ENCODE measurements at regions not wholly inside any gene's neighbourhood (a gene's known extent, or its start where the extent isn't known, plus 50 kb on each side); places are given as distances from the start of the nearest gene placed in this dataset.
"Not testable (repeated sequence)": the region's sequence is repeated elsewhere in the genome, so short reads cannot be mapped to it uniquely, and the experiment has no call there.

DNA sequence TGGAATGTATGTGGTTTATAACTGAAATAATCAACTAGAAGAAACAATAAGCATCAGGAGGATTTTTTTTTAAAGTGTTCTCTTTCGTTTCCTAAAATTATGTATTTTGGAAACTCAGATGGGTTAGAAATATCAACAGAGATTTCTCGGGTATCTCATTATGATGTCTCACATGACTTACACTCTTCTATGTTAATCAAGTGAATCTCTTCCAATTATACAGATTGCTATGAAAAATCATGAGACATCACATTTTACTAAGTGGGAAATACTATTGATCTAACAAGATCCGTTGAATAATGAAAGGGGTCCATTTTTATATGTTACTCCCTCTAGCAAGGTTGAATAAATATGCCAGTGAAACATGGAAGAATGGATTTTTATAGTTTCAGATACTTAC, 54.7 kb upstream of the NRIP1 start:
- no peak for DNase-seq

DNA sequence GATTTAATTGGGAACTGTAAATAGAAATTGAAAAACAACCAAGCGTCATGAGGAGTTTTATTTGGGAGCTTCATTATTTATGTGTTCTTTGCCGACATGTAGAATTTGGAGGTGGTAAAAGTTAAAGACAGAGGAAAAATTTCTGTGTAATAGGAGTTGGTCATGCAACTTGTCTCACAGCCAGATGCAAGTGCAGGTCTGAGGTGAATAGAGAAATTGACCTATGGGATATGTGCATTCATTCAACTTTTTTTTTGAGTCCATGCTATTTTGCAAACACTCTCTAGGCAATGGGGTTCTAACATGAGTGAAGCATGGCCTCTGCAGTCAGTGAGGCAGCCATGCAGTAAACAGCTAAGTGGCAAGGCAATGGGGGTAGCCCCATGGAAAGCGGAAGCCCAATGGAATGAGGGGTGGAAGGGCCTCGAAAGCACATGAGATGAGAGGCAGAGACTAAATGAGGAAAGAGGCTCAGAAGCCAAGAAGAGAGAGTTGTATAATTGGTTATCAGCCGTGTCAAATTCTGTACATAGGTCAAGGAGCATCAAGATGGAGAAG, 56.4 kb upstream of the NRIP1 start:
- DNase-seq = no peak

DNA sequence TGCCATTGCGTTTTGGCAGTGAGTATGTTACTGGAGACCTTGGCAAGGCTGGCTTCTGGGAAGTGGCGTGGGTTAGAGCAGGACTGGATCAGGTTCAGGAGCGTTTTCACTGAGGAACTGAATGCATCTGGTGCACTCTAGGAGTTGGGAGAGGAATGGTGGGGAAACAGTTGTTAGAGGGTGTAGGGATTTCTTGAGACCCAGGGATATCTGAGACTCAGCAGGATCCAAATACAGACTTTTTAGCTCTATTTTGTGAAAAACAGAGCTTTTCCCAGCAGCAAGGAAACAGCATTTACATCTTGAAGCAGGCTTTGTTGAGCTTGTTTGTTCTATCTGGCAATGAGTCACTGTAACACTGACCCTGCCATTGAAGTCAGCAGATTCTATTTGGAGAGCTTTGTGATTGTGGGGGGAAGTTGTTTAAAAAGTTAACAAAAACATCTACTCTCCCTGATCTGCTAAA, 56.9 kb upstream of the NRIP1 start:
- DNase-seq = peak in 5 of 14 donors; percentile 25 to 53 (median 30)

DNA sequence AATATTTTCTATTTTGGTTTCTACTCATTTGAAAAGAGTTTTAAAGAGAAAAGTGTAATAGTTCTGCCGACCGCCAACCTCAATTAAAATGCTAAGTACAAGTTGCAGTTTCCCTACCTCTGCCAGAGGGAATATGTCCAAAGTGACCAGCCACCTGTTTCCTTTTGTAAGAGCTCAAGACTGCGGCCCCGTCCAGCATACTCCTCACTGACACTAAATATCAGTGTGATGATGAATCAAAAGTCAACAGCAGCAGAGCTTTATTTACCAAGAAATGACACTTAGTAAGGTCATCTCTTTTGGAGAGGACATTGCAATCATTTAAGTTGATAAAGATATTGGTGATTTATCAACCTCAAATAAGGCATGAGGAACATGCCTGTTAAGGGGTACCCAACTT, 57.4 kb upstream of the NRIP1 start:
- DNase-seq = no peak

DNA sequence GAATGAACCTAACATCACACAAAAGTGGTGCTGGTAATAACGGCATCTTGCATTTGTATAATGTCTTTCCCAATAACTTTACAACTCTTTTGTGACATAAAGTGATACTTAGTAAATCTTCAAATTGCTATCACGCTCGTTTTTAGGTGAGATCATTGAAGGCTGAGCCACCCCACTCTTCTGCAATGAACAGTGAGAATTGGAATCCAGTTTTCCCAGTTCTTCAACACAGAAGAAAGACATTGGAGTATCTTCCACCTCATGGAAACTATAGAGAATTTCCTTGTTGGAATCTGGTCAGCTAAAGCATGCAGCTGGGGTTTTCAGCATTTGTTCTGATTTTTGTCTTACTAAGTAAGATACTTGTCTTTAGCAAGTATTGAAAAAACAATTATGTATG, 59.9 kb upstream of the NRIP1 start:
- DNase-seq = no peak

DNA sequence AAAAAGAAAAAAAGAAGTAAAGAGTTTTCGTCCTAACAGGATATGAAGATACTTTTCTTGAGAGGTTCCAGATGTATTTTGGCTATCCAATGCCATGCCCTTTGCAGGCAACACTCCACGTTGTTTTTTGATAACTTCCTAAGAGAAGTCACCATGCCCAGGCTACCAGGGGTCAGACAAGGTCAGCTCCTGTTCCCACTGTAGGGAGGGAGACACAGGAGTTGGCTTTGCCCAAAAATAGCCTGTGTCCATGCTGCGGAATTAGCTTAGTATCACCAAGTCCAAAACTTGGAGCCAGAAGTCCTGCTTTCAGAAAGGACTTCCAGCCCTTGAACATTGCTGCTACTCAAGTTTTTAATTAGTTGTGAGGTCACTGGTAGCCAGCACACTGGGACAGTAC, 62.1 kb upstream of the NRIP1 start:
- no peak for DNase-seq

DNA sequence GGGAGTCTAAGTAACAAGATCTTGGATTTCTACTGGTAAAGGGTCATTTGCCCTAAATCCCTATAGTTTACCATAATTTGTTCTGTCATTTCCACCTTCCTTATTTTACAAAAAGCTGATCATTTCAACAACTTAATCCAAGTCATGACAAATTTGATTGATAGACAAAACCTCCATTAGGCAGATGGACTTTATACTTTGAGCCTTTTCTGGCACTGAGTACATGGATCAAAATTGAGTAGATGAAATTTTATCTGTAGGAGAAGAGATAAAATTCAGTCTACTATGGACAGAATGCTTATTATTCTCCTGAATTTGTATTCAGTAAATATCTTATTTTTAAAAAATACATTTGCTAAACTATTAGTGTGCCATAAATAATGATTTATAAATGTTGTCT, 62.6 kb upstream of the NRIP1 start:
- DNase-seq = no peak

DNA sequence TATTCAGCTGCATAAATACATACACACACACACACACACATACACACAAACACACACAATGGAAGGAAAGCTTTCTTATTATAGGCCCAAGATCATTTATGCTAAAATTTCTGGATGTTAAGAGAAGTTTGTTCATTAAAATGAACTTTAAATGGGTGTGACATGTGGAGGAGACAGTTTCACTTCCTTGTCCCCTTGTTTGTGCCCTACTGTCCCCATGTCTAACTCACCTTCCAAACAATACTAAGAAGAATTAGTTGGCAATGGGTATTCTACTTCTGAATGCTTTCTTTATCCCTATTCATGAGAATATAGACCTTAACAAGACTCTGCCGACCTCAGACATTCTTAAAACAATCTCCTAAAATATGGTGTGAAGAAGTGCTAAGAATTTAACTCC, 63.5 kb upstream of the NRIP1 start:
- DNase-seq = no peak

DNA sequence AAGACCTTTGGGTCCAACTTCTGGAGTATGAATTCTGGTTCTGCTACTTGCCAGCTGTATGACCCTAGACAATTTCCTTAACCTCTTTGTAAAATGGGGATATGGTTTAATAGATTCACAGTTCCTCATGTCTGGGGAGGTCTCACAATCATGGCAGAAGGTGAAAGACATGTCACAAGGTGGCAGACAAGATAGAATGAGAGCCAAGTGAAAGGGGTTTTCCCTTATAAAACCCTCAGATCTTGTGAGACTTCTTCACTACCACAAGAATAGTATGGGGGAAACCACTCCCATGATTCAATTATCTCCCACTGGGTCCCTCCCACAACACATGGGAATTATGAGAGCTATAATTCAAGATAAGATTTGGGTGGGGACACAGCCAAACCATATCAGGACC, 63.9 kb upstream of the NRIP1 start:
- DNase-seq = not testable (repeated sequence)

DNA sequence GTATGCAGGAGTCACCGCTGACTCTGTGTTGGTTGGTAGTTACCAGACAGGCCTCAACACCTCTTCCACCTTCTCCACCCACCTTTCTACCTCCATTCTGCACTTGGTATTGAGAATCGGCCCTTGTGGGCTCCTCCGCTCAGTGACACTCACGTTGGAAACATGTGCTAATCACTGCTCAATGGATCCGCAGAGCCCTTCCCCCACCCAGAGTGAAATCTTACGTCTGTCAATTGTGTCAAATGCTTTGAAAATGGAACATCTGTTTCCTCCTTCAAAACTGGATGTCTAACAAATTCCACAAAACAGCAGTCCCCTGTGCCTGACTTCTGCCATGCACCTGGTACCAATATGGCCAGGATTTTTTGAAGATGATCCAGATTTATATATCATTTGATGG, 65.5 kb upstream of the NRIP1 start:
- no peak for DNase-seq

DNA sequence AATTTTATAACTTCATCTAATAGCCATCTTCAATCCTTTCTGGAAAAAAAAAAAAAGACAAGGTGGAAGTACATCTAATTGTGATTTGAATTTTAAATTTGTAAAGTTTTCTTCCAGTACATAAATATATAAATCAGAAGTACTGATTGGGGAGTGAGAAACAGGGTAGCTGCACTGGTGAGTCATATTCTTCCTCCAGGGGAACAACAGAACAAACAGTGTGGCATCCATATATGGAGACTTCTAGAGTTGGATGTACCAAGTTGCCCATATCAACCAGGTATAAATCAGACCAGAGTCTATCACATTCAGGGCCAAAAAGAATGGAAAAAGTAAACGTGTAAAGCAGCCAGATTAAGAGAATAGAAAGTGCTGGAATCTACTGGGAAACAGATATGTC, 66.0 kb upstream of the NRIP1 start:
- DNase-seq = no peak

DNA sequence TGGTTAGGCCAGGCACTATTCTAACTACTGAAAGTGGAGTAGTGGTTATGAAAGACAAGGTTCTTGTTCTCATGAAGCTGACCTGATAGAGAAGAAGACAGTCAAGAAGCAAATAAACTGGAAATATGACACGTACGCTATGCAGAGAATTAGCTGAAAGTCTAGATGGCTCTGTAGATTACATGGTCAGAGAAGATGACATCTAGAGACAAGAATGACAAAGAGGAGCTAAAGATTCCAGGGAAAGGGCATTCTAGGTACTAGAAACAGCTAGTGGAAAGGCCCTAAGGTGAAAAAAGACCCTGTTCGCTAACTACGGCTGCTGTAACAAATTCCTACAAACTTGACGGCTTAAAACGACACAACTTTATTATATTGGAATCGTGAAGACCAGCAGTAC, 68.0 kb upstream of the NRIP1 start:
- DNase-seq = no peak

DNA sequence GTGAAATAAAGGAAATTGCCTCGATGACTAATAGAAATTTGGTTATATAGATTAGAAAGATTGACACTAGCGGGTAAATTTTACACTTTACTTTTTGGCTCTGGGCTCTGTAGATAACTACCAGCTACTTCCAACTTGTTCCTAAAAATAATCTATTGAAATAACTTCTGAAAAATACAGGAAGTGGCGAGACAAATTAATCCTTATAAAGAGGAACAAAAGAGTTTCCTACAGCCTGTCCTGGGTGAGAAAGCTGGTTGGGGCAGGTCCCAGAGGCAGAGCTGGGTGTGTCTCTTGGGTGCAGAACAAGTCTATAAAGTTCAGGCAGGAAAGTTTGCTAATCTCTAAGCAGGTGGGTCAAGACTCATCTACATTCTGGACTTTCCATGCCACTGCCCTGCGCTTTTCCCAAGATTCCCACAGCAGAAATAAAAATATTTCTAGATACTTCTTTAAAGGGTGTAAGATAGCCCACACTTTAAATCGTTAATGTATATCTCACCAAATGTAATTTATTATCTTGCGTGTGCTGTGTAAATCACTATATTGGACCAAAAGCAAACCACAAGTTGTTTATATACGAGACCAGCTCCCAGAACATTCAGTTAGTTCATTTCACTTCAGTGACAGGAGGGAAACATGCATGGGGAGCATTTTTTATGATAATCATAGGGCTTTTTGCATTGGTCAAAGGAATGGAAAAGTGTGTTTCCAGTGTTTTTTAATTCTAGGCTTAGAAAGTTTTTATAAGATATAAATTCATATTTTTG, 70.1 kb upstream of the NRIP1 start:
- DNase-seq = no peak

DNA sequence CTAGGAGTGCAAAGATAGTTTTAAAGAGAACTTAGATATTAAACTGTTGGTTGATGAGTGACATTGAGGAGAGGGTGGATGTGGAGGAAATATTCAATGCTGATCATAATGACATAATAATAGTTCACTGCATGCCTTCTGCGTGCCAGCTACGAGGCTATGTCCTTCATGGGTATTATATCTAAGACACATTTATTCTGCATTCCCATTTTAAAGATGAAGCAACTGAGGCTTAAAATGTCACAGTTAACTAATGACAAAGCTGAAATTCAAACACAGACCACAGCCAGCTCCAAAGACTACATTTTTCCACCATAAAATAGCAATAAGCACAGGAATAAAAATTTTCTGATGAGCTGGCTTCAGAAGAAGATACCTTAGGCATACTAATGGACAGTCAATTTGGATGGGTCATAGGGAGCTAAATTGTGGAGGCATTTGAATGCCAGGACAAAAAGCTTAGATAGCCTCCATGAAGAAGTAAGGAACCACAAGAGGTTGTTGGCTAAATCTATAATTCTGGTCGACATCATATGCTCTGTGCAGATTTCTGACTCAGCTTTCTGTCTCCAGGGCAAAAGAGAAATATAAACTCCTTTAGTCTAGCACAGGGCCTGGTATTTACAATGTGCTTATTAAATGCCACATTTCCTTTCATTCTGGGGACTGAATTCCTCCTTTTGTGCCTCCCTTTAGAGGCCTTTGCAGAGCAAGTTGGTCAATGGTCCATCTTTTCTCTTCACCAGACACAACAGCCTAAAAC, 71.2 kb upstream of the NRIP1 start:
- DNase-seq = no peak

DNA sequence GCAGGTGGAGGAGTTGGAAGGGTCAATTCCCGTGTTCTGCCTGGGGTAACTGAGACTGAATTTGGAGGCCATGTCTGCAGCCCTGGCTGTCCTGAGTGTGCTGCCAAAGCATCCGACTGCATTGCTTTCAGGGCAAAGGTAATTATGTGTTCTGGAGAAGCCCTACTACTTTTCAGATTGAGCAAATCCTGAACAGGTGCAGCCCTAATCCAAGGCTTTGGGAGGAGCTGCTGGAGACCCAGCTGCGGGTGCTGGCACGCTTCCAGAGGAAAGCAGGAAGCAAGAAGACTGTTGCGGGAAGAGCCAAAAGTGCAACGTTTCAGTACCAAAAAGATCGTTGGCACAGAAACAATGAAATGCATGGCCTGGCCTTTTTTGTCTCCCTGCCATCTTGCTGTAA, 73.7 kb upstream of the NRIP1 start:
- DNase-seq = no peak

DNA sequence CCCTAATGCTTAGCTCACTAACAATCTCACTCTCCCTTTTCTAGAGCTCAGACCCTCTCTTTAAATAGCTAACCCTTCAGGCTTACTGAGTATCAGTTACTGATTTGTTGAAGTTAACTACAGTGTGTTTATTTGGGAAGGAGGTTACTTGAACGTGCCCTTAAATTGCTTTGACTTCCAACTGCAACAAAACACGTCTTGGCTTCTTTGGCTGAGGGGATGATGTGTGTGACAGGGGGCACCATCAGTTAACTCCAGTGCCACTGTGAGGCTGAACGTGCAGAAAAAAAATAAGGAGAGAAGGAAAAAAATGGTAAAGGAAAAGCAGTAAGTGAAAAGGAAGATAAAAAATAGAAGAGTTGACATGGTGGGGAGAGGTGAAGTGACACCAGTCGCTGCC, 75.1 kb upstream of the NRIP1 start:
- no peak for DNase-seq

DNA sequence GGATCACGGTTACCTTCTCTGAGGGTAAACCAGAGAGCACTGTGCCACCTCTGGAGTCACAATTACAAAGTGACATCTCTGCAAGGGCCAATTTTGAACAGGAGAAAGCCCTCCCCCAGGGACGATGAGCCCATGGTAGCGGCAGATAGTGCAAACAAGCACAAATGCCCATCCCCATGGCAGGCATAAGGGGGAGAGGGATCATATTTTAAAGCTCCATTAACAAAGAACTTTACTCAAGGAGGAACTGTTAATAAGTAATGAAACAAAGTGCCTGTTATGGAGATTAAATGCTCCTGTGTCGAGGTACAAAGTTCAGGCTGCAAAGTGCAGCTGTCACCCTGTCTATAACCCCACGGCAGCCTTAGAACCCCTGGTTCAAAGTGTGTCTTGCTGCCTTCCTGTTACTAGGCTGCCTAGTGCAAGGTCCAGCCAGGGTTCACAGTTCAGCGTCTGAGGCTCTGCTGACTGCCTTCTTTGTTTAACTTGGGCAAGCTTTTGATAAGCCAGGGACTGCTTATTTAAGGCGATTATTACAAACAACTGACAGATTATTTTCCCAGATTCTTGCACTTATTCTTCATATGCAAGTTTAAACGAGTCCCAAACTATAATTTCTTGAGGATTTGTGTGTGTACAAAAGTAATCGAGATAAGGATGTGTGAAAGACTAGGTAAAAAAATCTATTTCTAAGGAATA, 75.7 kb upstream of the NRIP1 start:
- no peak for DNase-seq

DNA sequence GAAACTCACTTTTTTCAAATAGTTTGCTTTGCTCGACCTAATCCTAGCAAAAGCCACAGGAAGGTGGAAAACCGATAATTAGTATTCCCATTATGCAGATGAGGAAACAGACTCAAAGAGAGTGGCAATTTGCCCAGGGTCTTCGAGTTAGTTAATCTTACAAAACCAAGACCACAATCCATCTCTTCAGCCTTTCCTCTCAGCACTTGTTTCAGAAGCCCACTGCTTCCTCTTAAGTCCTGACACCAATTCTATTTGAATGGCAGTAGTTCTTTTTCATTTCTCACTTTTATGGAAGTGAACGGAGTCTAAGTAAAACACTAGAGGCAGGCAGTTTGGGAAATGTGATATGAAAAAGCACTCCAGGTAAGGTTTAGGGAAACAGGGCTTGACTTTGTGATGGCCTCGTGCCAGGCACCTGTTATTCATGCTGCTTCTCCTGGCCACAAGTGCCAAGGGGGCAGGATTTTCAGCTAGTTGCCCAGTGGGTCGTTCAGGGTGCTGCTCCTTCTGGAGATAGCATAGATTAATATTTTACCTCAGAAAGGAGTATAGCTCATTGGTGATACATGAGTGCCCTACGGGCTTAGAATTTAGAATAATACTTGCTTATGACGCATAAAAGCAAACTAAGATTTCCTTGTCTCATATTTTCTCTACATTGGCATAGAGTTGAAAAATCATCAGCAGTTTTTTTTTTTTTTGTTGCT, 76.6 kb upstream of the NRIP1 start:
- no peak for DNase-seq

DNA sequence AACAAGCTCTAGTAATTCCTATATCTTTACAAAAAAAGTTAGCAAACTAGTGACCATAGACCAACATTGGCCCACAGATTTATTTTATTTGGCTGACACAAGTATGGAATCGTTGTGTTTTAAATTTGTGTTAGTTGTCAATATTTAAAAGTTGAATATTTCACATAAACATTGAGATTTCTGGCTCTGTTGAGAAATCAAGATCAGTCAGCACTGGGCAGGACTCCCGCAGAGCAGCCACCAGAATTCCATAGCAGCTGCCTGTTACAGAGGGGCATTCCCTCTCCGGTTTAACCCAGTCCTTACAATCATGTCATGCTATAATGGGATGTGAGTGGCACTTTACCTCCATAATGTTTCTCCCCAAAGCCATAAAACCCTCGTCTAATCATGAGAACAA, 79.2 kb upstream of the NRIP1 start:
- no peak for DNase-seq

DNA sequence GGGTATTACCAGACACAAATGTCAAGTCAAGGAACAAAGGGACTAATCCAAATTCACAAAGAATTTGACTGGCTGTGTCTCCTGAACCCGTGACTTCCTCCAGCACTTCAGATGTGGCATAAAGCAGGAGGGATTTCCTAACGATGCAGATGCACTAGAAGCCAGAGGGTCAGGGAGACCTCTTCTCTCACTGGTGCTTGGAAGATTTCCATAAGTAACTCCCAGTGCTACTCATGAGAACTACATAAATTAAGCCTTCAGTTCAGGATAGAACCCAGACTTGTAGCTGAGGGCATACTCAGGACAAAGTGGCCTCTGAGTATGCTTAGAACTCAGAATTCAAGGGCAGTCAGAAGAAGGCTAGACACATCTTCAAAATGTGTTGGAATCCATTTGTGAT, 83.6 kb upstream of the NRIP1 start:
- no peak for DNase-seq

DNA sequence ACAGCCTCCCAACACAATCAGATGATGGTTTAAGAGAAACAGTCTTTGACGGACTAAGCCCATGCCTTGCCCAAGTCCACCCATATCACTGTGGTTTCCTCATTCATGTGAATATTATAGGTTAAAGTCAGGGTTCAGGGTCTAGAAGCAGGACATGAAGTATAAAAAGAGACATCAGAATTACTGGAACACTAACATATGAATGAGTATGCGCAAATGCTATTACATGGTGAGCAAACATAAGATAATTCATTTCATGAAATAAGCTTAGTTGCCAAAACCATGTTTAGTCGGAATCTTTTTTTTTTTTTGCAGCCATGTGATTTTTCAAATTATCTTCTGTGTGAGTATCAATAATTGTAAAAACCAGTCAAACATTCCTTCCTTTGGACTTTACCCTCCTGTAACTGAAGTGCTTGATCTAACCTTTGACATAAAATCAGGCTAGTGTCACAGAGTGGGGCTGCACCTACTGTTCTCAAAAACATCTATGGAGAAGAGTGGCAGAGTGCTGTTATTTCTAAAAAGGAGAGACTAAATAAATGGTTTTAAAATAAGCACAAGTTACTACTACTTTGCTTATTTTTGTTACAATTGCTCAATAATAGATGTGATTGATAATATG, 84.9 kb upstream of the NRIP1 start:
- DNase-seq = no peak
